ENCODE measurements at regions not wholly inside any gene's neighbourhood (a gene's known extent, or its start where the extent isn't known, plus 50 kb on each side); places are given as distances from the start of the nearest gene placed in this dataset.
"Not testable (repeated sequence)": the region's sequence is repeated elsewhere in the genome, so short reads cannot be mapped to it uniquely, and the experiment has no call there.

GRCh38 chr17:77332034-77332971 is 191.5 kb downstream of the SEC14L1 start:
- DNase-seq (ENCODE audit: low read depth): no peak
- no peak overlapping the region for H3K4me3 ChIP-seq (ENCODE audit: low read length)
- no peak for TF ChIP-seq CTCF (conservative IDR thresholded peaks at IDR 0.05; ENCODE audit: low read depth, low read length)

DNA sequence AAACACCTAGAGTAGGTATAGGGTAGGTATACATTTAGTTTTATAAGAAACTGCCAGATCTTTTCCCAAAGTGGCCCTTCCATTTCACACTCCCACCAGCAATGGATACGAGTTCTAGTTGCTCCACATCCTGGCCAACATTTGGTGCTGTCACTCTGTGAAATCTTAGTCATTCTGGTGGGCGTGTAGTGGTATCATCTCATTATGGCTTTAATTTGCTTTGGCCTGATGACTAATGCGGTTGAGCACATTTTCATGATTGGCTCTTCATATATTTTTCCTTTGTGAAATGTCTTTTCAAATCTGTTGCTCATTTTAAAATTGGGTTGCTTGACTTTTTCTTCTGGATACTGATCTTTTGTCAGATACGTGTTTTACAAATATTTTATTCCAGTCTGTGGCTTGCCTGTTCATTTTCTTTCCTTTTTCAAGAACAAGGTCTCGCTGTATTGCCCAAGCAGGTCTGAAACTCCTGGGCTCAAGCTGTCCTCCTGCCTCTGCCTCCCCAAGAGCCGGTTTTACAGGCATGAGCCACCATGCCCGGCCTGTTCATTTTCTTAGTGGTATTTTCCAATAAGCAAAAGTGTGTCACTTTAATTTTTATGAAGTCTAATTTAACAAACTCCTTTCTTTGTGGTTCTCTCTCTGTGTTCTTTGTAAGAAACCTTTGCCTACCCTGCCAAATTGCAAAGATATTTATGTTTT is 192.4 kb downstream of the SEC14L1 start:
- DNase-seq (ENCODE audit: low read depth): no peak
- no peak for TF ChIP-seq CTCF (conservative IDR thresholded peaks at IDR 0.05; ENCODE audit: low read depth, low read length)
- no peak overlapping the region for H3K4me3 ChIP-seq (ENCODE audit: low read length)

- H3K4me3 ChIP-seq (ENCODE audit: low read length): no peak overlapping the region
- TF ChIP-seq CTCF (conservative IDR thresholded peaks at IDR 0.05; ENCODE audit: low read depth, low read length): no peak
- DNase-seq (ENCODE audit: low read depth): no peak
Observed at GRCh38 chr17:77337150-77337549, 196.4 kb downstream of the SEC14L1 start.

DNA sequence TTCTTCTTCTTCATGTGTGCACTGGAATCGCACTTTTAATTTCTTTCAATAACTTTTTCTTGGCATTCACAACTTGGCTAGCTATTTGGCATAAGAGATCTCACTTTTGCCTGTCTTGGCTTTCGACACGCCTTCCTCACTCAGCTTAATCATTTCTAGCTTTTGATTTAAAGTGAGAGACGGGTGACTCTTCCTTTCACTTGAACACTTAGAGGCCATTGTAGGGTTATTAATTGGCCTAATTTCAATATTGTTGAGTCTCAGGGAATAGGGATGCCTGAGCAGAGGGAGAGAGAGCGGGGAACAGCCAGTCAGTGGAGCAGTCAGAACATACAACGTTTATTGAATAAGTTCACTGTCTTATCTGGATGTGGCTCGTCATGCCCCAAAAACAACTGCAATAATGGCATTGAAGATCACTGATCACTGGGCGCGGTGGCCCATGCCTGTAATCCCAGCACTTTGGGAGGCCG is 200.3 kb downstream of the SEC14L1 start:
- no peak overlapping the region for H3K4me3 ChIP-seq (ENCODE audit: low read length)
- no peak for TF ChIP-seq CTCF (conservative IDR thresholded peaks at IDR 0.05; ENCODE audit: low read depth, low read length)
- DNase-seq (ENCODE audit: low read depth): no peak

- H3K4me3 ChIP-seq (ENCODE audit: low read length); DNase-seq (ENCODE audit: low read depth): not testable (repeated sequence)
Observed at GRCh38 chr17:77342656-77342990, 201.9 kb downstream of the SEC14L1 start.

- H3K4me3 ChIP-seq (ENCODE audit: low read length): no peak overlapping the region
- TF ChIP-seq CTCF (conservative IDR thresholded peaks at IDR 0.05; ENCODE audit: low read depth, low read length): no peak
- DNase-seq (ENCODE audit: low read depth): no peak
Observed at GRCh38 chr17:77343031-77343800, 202.4 kb downstream of the SEC14L1 start.

GRCh38 chr17:77344038-77344437 is 203.3 kb downstream of the SEC14L1 start:
- no peak for TF ChIP-seq CTCF (conservative IDR thresholded peaks at IDR 0.05; ENCODE audit: low read depth, low read length)
- H3K4me3 ChIP-seq (ENCODE audit: low read length): no peak overlapping the region
- no peak for DNase-seq (ENCODE audit: low read depth)
